SIG-M5 (cell line): ENCODE measurements at regions not wholly inside any gene's neighbourhood (a gene's known extent, or its start where the extent isn't known, plus 50 kb on each side); places are given as distances from the start of the nearest gene placed in this dataset.

Experiments used
- DNase-seq: peaks from one replicate; lab custom pipeline; 2025; lab: John Stamatoyannopoulos, UW

DNA sequence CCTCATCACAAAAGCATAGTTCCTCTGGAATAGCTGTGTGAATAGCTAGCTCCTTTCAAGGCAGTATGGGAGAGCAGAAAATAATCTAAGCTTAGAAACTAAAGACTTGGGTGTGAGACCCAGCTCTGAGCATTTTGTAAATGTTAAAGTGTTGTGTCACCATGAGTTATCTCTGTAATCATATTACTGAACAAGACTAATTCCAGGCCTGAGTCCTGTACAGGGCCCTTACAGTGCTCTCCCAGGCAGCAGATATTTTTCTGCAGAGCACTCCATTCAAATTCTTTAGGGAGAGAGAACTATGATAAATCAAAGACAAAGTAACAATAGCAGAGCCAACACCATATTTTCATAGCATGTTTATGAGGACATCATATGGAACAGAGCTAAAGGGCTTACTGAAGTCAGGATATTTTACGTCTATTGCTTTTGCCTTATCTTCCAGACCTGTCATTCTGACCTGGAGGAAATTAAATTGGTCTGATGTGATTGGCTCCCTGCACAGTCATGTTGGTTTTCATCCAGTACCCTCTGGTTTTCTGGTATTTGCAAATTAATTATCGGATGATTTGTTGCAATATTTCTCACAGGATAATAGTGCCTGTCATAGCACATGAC is 172.6 kb upstream of the PPP2R3A start:
- DNase-seq, result no peak

DNA sequence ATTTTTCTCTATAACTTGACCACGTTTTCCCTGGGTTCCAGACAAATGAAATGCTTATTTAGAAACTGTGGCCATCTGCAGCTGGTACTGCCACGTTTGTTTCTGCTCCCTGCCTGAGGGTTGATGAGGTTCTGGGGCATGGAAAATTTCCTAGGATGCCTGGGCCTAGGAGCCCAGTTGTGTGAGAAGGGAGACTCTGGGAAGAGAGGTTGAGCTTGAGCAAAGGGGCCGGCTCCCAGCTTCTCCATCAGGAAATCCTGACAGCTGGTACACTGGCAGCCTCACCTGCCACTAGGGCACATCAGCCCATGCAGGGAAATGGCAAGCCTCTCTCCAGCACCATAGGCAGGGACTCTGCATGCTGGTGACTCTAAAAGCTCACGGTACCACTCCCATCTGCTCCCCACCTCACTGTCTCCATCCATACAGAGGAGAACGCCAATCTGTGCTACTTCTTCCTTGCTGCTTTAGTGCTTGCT is 165.4 kb upstream of the PPP2R3A start:
- DNase-seq, result no peak

DNA sequence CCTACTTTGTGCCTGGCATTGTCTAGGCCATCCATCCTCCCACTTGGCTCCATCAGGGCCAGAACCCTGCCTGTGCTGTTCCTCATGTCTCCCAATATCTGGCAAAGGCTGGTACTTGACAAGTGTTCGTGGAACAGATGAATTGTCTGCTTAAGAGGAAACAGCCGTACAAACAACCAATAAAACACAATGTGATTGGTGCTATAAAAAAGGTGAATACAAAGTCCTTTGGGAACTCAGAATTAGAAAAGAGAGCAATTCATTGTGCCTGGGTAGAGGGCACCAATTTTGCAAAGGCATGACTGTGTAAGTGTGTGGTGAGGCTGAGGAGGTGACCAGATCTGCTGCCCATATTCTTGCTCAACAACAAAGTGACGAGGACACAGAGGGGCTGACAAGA is 164.5 kb upstream of the PPP2R3A start:
- DNase-seq, result no peak

DNA sequence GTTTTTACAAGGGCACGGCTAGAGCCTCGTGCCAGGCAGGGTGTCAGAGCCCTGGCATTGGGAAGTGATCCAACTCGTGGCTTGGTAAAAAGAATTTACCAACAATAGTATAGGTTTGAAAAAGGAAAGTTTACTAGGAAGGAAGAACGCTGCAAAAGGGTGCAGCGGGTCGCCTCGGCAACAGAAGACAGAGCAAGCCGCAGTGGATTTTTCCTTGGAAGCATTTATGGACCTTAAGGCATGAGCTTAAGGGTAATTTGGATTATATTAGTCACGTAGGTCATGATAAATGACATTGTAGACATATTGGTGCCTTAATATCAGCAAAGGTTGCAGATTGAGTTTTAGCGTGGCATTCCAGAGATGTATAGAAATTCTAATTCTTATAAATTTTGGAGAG is 163.4 kb upstream of the PPP2R3A start:
- no peak for DNase-seq

DNA sequence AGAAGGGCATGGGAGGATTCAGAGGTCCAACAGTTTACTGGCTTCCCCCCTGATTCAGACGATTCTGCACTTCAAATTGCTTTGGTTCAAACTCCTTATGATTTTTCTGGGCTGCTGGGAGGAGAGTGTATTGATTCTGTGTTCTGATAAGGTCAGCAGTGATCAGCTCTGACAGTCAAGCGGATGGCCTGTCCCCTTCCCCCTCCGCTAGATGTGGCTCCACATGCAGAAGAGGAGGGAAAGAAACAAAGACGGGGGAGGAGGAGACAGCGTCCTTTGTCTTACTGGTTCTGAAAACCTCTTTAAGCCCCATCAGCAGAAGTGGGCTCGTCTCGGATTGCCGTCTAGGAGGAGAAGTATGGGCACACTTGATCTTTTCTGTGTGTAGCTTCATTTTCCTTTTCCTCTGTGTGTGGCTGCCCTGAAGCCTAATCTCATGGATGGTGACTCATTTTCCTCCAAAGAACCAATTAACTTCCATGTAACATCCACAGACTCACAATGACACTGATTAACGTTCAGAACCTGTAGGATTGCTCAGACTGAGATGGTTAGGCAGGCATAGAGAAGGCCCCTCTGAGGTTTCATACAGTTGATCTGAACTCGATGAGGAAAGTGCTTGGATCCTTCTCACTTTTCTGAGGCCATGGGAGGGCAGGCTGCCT is 162.4 kb upstream of the PPP2R3A start:
- no peak for DNase-seq

DNA sequence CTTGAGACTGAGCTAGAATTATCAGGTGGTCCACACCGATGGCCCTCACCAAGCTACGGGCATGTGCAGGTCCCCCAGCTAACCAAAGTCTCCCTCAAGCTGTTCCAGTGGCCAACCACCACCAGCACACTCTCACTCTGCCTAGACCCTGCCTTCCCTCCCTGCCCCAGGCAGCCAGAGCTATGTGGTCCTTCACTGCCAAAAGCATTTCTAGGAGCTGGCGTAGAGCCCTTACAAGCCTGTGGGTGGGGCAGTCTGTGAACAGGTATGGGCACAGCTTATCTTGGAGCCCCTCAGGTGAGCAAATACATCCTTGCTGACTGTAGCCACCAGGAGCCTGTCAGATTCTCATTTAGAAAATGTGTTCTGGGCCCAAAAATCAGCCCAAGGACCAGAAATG is 159.8 kb upstream of the PPP2R3A start:
- no peak for DNase-seq

DNA sequence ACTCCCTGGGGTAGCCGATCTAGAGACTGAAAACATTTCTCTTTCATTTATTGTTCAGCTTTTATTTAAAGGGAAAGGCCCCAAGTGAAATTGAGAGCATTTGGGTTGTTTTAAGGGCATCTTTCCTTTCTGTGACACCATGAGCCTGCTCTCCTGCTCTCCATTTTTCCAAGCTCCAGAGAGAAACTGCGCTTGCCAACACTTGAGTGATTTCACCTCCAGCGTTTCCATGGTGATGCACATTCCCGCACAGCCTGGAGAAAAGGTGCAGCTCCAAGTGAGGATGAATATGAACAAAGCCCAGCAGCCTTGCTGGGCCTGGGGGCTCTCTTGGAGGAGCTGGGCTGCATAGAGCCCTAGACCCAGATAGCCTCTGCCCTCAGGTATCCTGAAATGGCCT is 159.2 kb upstream of the PPP2R3A start:
- DNase-seq, result no peak

DNA sequence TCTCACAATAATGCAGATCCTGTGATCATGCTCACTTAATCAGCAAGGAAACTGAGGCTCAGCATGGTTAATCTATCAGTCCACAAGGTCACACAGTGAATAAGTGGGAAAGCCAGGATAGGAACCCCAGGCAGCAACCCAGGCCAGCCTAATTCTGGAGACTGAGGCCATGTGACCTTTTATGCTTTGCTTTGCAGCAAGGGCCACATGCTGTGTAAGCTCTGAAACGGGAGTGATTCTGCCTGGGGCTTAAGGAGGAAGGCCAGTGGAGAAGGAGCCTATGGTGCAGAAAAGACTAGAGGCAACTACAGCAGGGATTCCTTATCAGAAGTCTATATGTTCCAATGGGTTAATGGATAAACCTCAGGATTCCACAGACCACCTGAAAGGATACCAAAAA is 157.6 kb upstream of the PPP2R3A start:
- no peak for DNase-seq

DNA sequence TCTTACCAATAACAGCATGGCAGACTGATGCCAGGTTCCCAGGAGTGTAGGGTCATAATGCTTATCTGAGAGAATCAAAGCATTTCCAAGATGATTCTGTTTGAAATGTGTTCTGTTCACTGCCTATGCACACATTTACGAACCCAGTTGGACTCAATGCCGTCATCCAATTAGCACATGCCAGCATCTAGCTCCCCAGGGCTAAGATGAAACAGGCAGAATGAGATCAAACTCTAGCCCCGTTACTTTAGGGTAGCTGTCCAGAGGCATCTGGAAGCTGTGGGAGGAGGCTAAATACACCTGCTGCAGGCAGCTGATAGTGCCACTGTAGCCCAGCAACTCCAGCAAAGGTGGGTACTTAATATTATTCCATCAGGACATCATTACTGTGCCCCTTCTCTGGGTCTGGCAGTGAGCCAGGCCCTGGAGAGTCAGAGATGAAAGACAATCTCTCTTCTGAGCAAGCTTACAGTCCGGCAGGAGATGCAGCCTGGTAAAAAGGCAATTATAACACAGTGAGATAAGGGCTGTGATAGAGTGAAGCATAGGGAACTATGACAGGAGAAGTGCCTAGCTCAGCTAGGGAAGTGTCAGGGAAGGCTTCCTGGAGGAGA is 156.4 kb upstream of the PPP2R3A start:
- no peak for DNase-seq

DNA sequence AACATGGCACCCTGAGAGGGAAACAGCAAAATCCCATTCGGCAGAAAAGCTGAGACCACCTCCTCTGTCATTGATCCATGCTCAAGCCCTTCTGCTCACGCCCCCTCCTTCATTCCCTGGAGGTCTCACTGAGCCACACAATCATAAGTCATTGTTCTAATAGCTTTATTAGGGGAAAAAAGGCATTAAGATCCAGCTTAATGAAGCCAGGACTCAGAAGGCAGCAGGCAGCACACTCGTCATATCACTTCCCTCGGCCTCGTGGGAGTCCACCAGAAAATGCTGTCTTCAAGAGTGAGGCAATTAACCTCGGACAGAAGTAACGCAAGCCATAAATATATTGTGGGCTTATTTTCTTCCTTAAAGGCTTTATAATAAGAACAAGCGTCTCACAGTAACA is 153.9 kb upstream of the PPP2R3A start:
- DNase-seq, result no peak

DNA sequence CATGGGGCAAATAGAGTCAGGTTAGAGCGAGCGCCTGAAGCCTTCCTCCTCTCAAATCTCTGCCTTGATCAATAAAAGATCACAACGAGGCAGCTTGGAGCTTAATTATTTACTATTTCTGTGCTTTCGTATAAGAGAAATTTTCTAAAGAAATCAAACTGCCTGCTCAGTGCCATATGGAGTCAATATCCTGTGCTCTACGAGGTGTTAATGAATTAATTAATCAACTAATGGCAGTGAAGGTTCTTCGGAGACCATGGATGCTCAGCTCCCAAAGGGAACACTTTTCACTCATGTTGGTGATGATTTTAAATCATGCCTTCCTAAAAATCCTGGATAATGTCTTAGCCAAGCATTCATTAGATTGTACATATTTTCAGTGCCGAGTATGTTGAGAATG is 153.5 kb upstream of the PPP2R3A start:
- no peak for DNase-seq

DNA sequence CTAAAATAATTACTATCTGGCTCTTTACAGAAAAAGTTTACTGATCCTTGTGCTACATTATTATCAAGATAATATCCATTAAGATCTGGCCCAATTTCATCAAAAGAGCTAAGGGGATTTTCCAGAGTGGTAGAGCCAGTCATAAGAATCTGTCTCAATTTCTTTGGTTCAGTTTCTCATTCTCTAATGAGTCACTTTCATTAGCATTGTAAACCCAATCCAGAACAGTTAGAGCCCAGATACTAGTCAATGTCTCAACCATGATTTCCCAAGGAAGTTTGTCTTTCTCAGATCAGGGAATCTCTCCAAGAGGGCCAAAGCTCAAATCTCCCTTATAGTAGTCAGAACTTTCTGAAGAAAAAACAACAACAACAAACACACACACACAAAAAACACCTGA is 131.1 kb upstream of the PPP2R3A start:
- no peak for DNase-seq

DNA sequence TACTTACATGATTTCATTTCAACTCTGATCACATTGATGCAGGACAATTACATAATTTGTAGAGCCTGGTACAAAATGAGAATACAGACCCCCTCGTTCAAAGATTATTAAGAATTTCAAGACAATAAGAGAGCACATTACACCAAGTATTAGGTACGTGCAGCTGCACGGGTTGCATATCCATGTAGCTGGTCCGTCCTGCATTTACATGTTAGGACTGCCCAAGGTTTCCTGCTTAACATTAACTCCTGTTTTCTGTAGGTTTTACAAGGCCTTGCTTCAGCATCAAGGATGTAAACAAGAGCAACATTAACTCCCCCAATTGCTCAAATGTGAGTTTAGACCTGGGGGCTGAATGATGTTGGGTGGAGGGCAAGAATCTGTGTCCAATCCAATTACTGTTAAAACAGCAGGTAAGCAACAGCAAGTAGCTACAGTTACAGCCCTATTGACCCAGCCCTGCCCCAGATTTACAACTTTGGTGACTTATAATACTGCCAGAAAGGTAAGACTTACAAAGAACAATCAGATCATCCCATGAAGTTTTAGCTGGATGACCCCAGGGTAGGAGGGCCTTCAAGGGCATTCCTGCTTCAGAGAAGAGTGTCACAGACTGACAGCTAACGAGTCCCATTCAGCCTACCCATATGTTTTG is 127.4 kb upstream of the PPP2R3A start:
- DNase-seq, result no peak

DNA sequence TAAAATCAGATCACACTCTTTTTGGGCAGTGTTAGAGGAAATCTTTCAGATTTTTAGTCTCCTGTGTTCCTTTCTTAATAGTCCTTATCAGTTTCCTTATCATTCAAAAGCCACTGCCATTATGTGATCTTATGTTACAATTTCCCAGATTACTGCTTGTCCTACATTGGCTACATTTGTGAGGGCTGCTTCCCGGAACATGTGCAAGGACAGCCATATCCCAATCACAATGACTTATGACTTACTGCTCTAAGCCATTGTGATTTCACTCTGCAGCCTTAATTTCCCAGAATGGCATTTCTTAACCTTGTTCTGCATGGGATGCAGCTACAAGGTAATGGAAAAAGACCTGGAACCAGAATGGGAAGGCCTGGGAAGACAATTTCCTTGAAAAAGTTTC is 125.1 kb upstream of the PPP2R3A start:
- DNase-seq, result no peak

DNA sequence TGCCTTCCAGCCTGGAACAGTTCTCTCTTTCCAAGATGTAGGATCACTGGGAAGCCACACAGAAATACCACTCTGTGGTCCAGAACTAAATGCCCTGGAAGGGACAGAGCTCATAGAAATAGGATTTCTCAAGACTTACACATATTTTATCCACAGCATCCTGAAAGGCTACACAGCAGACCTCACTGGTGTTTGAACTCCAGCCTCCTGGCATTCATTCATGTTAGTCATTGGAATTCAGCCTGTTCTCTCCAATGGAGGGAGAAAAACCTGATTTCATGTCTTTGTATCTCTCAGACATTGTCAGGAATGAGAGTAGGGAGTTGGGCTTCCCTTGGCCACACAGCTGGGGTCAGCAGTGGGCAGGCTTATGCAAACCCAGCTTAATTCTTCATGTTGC is 121.1 kb upstream of the PPP2R3A start:
- DNase-seq, result no peak

DNA sequence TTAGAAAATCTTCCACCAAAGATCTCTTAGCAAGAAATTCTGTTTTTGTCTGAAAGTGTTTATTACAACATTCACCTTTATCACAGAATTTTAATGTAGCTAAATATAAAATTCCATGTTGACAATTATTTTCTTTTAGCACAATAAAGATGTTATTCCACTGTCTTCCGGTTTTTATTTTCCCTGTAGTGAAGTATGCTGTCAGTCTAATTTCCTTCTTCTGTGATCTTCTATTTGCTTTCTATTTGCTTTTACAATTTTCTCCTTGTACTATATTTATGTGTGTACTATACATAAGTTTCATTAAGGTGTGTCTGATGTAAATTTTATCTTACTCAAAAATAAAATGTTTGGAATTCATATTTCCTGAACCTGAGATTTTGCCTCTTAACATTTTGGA is 117.5 kb upstream of the PPP2R3A start:
- DNase-seq, result no peak

DNA sequence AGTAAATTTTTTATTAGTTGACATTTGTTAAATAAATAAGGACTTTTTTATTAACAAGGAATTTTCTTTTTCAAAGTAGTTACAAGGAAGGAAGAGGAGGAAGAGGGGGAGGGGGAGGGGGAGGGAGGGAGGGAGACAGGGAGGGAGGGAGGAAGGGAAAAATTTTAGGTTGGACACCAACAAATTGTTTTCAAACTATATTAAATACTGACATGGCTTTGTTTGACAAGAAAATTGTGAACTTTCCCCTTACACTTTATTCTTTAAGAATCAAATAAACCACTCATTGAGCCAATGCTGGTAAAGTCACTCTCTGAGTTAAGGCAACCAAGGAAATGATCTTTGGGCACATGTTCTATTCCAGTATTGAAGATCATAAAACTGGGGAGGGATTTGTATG is 115.7 kb upstream of the PPP2R3A start:
- DNase-seq, result no peak

DNA sequence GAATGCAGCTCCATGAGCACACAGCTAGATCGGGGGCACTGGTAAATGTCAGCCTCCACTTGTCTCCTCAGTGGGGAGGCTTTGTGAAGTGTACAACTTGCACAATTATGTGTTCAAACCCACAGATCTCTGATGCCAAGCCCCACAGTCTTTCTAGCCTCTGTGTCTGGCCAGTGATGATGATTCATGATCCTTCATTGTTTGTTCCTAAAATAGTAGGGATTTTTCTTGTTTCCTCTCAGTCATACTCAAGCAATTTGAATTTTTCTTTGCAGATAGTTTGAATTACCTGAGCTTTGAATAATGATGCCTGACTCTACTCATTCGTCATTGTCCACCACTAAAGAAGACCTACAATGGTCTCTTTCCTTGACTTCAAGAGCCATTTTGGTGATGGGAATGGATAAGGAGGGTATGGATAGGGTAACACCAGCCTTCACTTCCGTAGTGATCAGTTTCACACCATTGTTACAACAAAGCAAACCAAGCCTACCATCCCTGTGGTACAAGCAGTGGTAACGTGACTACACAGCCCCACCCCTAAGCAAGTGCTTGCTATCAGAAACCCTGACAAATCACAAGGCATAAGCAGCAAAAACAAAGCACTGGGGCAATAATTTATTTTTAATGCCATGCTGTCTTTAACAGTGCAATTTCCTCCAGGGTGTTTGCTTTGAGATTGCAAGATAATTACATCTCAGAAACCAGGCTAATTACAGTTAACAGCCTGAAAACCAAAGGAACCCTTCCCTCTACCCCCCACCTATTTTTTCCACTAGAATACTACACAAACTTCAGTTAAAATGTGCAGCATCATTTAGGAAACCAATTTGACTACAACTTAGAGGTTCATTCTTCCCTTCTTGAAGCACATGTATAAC is 114.1 kb upstream of the PPP2R3A start:
- DNase-seq, result no peak

DNA sequence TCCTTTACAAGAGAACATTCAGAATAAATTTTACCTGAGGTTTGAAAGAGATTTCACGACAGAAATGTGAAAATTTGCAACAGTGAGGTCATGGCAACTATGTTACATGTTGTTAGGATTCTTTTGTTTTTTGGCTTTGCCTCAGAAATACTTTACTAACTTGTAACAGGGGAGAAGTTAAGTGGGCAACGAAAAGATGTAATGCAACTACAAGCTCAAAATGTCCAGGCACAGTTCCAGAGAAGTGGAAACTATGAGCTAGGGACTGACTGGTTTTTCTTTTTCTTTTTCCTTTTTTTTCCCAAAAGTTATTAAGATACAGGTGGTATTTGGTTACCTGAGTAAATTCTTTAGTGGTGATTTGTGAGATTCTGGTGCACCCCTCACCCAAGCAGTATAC is 111.5 kb upstream of the PPP2R3A start:
- DNase-seq, result no peak

DNA sequence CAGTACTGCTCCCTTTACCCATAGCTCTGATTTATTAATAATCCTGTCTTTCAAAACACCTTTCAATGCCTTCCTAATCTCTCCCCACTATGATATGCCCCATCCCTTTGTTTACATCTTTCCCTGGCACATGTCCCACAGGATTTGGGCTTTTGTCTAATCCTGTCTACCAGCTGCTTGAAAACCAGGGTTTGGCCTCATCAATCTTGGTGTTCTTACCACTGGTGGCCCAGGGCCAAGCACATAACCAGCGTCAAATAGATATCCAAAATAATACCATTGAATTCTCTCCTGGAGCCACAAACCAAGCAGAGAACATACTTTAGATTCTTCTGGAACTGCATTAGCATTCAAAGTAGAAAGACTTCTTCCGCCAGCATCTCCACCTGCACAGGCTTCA is 104.8 kb upstream of the PPP2R3A start:
- DNase-seq, result no peak

DNA sequence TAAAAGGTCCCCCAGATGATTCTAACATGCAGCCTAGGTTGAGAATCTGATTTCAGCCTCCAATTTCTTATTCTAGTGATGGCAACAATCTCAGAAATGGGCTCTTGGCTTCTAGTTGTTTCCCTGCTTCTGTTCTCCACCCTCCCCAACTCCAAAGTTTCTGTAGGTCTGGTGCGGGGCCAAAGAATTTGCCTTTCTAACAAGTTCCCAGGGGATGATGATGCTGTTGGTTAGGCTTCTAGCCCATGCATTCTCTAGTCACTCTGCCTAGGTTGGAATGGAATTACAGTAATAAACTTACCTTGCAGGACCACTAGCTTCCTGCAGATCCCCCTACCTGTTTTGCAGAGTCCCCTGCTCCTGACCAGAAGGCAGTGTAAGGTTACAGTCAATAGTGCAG is 103.2 kb upstream of the PPP2R3A start:
- DNase-seq, result no peak

DNA sequence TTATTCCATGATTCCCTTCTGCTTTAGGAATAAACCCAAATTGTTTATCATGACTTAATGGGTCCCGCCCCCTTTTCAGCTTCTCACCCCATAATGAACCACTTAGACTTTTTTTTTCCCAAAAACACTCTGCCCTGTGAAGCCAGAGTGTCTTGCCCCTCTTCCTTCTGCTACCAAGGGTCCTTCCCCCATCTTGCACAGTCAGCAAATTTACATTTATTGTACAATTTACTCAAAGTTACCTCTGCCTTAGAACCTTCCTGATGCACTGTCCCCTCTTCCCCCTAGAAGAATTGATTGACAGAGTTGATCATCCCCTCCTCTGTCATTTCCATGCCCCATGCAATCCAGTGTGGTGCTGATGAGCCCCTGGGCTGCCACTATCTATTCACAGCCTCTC is 101.5 kb upstream of the PPP2R3A start:
- no peak for DNase-seq
